Liver (tissue), 8 donors: ENCODE measurements at regions not wholly inside any gene's neighbourhood (a gene's known extent, or its start where the extent isn't known, plus 50 kb on each side); places are given as distances from the start of the nearest gene placed in this dataset.

Experiments
- DNase-seq: peaks from one replicate; pipeline ENCODE4 v3.0.0-alpha.2; 2017; ENCODE audit warnings: low spot score
- H3K27ac ChIP-seq, 2 donors: one replicate each; pipeline ENCODE4 v1.7.0; 2013; ENCODE audit warnings: inconsistent platforms in 2 of 2, low read length in 2 of 2, control low read depth in 1 of 2, low read depth in 1 of 2, mild to moderate bottlenecking in 1 of 2
- H3K27me3 ChIP-seq, 4 donors: one replicate each; pipeline versions ENCODE4 v1.6.1 to v1.7.0; 2013; ENCODE audit warnings: low read length in 3 of 4, inconsistent platforms in 1 of 4, mild to moderate bottlenecking in 1 of 4, moderate library complexity in 1 of 4; ENCODE audit not compliant: control insufficient read depth in 4 of 4, insufficient read depth in 4 of 4
- H3K36me3 ChIP-seq, 4 donors: one replicate each; pipeline versions ENCODE4 v1.6.1 to v1.7.0; 2013; ENCODE audit warnings: low read length in 3 of 4, mild to moderate bottlenecking in 3 of 4, low read depth in 1 of 4, moderate library complexity in 1 of 4; ENCODE audit not compliant: control insufficient read depth in 4 of 4, insufficient read depth in 3 of 4
- H3K4me1 ChIP-seq, 4 donors: one replicate each; pipeline versions ENCODE4 v1.6.1 to v1.7.0; 2013; ENCODE audit warnings: low read length in 3 of 4, mild to moderate bottlenecking in 3 of 4, moderate library complexity in 1 of 4; ENCODE audit not compliant: control insufficient read depth in 4 of 4, insufficient read depth in 4 of 4
- H3K4me3 ChIP-seq, 3 donors: one replicate each; pipeline versions ENCODE4 v1.6.1 to v1.7.0; 2013; ENCODE audit warnings: low read length in 3 of 3, control low read depth in 1 of 3, low read depth in 1 of 3, mild to moderate bottlenecking in 1 of 3
- H3K9ac ChIP-seq, 2 donors: one replicate each; pipeline ENCODE4 v1.7.0; 2013; ENCODE audit warnings: low read length in 2 of 2, mild to moderate bottlenecking in 2 of 2, moderate library complexity in 2 of 2, control low read depth in 1 of 2, low read depth in 1 of 2
- H3K9me3 ChIP-seq, 4 donors: one replicate each; pipeline versions ENCODE4 v1.6.1 to v1.7.0; 2013; ENCODE audit warnings: low read length in 3 of 4; ENCODE audit not compliant: control insufficient read depth in 4 of 4
- ATF3 ChIP-seq: IDR thresholded peaks from 2 replicates; pipeline ENCODE4 v1.6.1; 2016; ENCODE audit warnings: antibody characterized with exemption
- CTCF ChIP-seq: fragments of 150-350 bp; IDR thresholded peaks from 2 replicates; pipeline ENCODE4 v1.5.1; 2017; ENCODE audit warnings: improper control_type of control experiment, low read depth, low read length; ENCODE audit not compliant: missing input control
- EGR1 ChIP-seq, 2 donors: IDR thresholded peaks; 2 replicates each; pipeline ENCODE4 v1.6.1; 2016 to 2018; ENCODE audit warnings: antibody characterized with exemption in 2 of 2, low read depth in 2 of 2
- FOXA1 ChIP-seq: IDR thresholded peaks from 2 replicates; pipeline ENCODE4 v1.6.1; 2016; ENCODE audit warnings: antibody characterized with exemption
- FOXA2 ChIP-seq: IDR thresholded peaks from 2 replicates; pipeline ENCODE4 v1.6.1; 2016; ENCODE audit warnings: antibody characterized with exemption
- GABPA ChIP-seq, 2 donors: IDR thresholded peaks in 1 of 2; conservative IDR thresholded peaks in 1 of 2; 2 replicates each; pipeline ENCODE4 v1.6.1; 2016; ENCODE audit warnings: antibody characterized with exemption in 2 of 2, mild to moderate bottlenecking in 1 of 2, moderate library complexity in 1 of 2
- HNF4A ChIP-seq, 2 donors: conservative IDR thresholded peaks; 2 replicates each; pipeline ENCODE4 v1.6.1; 2016; ENCODE audit warnings: antibody characterized with exemption in 2 of 2, mild to moderate bottlenecking in 2 of 2
- HNF4G ChIP-seq: IDR thresholded peaks from 2 replicates; pipeline ENCODE4 v1.6.1; 2016; ENCODE audit warnings: antibody characterized with exemption
- JUND ChIP-seq, 2 donors: IDR thresholded peaks; 2 replicates each; pipeline ENCODE4 v1.6.1; 2016; ENCODE audit warnings: antibody characterized with exemption in 2 of 2
- MAX ChIP-seq: IDR thresholded peaks from 2 replicates; pipeline ENCODE4 v1.6.1; 2016; ENCODE audit warnings: antibody characterized with exemption
- NR2F2 ChIP-seq: IDR thresholded peaks from 2 replicates; pipeline ENCODE4 v1.6.1; 2016; ENCODE audit warnings: antibody characterized with exemption
- RAD21 ChIP-seq, 2 donors: IDR thresholded peaks; 2 replicates each; pipeline ENCODE4 v1.6.1; 2016; ENCODE audit warnings: antibody characterized with exemption in 2 of 2, mild to moderate bottlenecking in 2 of 2
- REST ChIP-seq: IDR thresholded peaks from 2 replicates; pipeline ENCODE4 v1.6.1; 2016; ENCODE audit warnings: antibody characterized with exemption, mild to moderate bottlenecking
- RXRA ChIP-seq, 2 donors: IDR thresholded peaks; 2 replicates each; pipeline ENCODE4 v1.6.1; 2017 to 2018; ENCODE audit warnings: antibody characterized with exemption in 2 of 2, mild to moderate bottlenecking in 1 of 2
- SP1 ChIP-seq: IDR thresholded peaks from 2 replicates; pipeline ENCODE4 v1.6.1; 2018; ENCODE audit warnings: antibody characterized with exemption, mild to moderate bottlenecking
- TAF1 ChIP-seq: conservative IDR thresholded peaks from 2 replicates; pipeline ENCODE4 v1.6.1; 2016; ENCODE audit warnings: antibody characterized with exemption, mild to moderate bottlenecking
- YY1 ChIP-seq: IDR thresholded peaks from 2 replicates; pipeline ENCODE4 v1.6.1; 2016; ENCODE audit warnings: antibody characterized with exemption, mild to moderate bottlenecking
- ZBTB33 ChIP-seq: IDR thresholded peaks from 2 replicates; pipeline ENCODE4 v1.6.1; 2016; ENCODE audit warnings: antibody characterized with exemption
- WGBS: extraction: QIAGEN DNeasy Blood & Tissue Kit; methylation state at CpG from one replicate; pipeline ENCODE4 v1.1.7; 2013; 5-methylcytosine and 5-hydroxymethylcytosine counted together
- donor health status: healthy.
- donor health status: healthy.
- donor health status: healthy.
- donor health status: healthy.
- donor health status: healthy.

GRCh38 chr2:56803596-56803995 lies 619.8 kb downstream of the CCDC85A start:
- DNase-seq: no peak
- Histone ChIP-seq H3K36me3 (no peaks in the 10 kb centered on the region), H3K4me3 (no peak overlapping the region), H3K27me3 (no peaks in the 10 kb centered on the region), H3K9ac (no peak overlapping the region), H3K4me1 (peaks cover 0 to 4% (median 0%) of the 10 kb centered on the region in 4 donors), H3K27ac (no peak overlapping the region), H3K9me3 (no peaks in the 10 kb centered on the region)
- 92% methylated on average over 3 of the region's 3 CpGs for WGBS
- no peak for TF ChIP-seq RXRA (IDR thresholded peaks at IDR 0.05)
- no peak for TF ChIP-seq SP1
- no peak for TF ChIP-seq ATF3
- TF ChIP-seq TAF1: no peak
- TF ChIP-seq CTCF: no peak
- no peak for TF ChIP-seq EGR1 (IDR thresholded peaks at IDR 0.05; ENCODE audit: low read depth in 2 of 2)
- TF ChIP-seq YY1: no peak
- no peak for TF ChIP-seq GABPA (IDR thresholded peaks at IDR 0.05 in 1 of 2, conservative IDR thresholded peaks at IDR 0.05 in 1 of 2)
- no peak for TF ChIP-seq HNF4G
- no peak for TF ChIP-seq REST
- no peak for TF ChIP-seq FOXA2
- TF ChIP-seq MAX: no peak
- no peak for TF ChIP-seq NR2F2
- TF ChIP-seq ZBTB33: no peak
- no peak for TF ChIP-seq HNF4A (conservative IDR thresholded peaks at IDR 0.05)
- no peak for TF ChIP-seq RAD21 (IDR thresholded peaks at IDR 0.05)
- TF ChIP-seq FOXA1: no peak
- TF ChIP-seq JUND (IDR thresholded peaks at IDR 0.05): no peak
